ENCODE measurements at regions not wholly inside any gene's neighbourhood (a gene's known extent, or its start where the extent isn't known, plus 50 kb on each side); places are given as distances from the start of the nearest gene placed in this dataset.

DNA sequence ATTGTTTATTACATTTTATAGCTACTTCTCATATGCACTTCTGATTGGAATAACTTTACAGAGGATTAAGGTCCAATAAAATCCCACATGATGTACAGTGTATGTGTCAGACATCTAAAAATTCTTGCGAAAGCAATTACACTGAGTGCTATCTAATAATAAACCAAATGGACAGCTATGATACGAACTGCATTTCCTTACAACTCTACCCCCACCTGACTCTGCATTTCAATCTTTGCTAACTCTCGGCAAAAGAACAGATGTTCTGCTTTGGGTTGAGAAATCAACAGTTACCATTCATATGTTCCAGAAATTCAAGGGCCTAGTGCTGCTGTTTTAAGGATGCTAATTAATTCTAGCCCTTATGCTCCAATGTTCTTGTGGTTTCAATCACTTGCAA, 287.9 kb upstream of the NOCT start:
- TF ChIP-seq GATA3 (IDR thresholded peaks at IDR 0.05; ENCODE audit: low read depth, low read length) (no peak), GATA2 (IDR thresholded peaks at IDR 0.05; ENCODE audit: low read depth, low read length) (no peak)

Data from SH-SY5Y (cell line).